ENCODE measurements at regions not wholly inside any gene's neighbourhood (a gene's known extent, or its start where the extent isn't known, plus 50 kb on each side); places are given as distances from the start of the nearest gene placed in this dataset.
"Not testable (repeated sequence)": the region's sequence is repeated elsewhere in the genome, so short reads cannot be mapped to it uniquely, and the experiment has no call there.

DNA sequence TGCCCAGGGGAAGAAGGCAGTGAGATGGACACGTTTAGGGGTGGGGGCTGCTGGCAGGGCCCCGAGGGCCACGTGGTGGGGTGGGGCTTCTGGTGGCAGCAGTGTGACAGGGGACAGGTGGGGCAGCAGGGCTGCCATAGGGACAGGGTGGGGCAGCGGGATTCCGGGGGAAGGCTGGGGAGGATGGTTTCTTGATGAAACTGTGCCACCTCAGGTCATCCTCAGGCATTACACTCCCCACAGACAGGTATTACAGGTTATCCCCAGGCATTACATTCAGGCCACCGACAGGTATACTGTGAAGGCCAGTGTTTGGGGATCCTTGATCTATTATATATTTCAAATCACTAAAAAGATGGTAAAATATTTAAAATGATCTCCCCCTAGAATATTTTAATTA is 432.1 kb upstream of the TSPY4 start:
- TF ChIP-seq CTCF (IDR thresholded peaks at IDR 0.05): no peak
- H3K4me1 ChIP-seq (ENCODE audit: low read depth): no peaks in the 10 kb centered on the region
- no peaks in the 10 kb centered on the region for H3K36me3 ChIP-seq (ENCODE audit: low read depth)
- ATAC-seq (no peak), DNase-seq (no peak)
- no peaks in the 10 kb centered on the region for H3K9me3 ChIP-seq
- no peak overlapping the region for H3K4me3 ChIP-seq
- intact Hi-C loops (cut with DNase I, micrococcal nuclease): no loop called here

DNA sequence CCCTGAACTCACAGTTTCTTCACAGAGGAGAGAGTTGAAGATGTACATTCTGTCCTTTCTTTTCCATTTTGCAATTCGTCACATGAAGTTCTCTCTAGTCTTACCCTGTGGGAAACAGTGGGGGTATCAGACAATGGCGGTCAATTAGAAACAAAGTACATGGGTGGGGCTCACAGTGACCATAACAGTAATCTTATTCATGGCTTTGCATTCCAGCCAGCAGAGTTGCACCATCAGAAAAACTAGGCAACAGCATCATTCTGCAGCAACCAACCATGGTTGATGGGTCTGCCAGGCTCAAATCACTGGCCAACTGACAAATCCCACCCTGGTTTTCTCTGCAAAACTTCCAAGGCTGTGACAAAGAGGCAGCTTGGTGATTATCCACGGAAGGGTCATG is 414.7 kb upstream of the TSPY4 start:
- H3K4me3 ChIP-seq; H3K36me3 ChIP-seq (ENCODE audit: low read depth); ATAC-seq; intact Hi-C loops (cut with DNase I, micrococcal nuclease); H3K4me1 ChIP-seq (ENCODE audit: low read depth); H3K9me3 ChIP-seq; DNase-seq: not testable (repeated sequence)
